A549 (cell line): ENCODE measurements at regions not wholly inside any gene's neighbourhood (a gene's known extent, or its start where the extent isn't known, plus 50 kb on each side); places are given as distances from the start of the nearest gene placed in this dataset.

Experiments
- ATAC-seq, 2 experiments: fragments of 200-7000 bp in 1 of 2; fragments of >200 bp in 1 of 2; cut with Nextera tagmentation in 1 of 2; cut with Tn5 transposase in 1 of 2; 3 replicates each; pipeline versions ENCODE4 v1.8.0 to v1.9.1; 2018 to 2020; ENCODE audit warnings: mild to moderate bottlenecking in 1 of 2, moderate library complexity in 1 of 2
- CTCF ChIA-PET: fragments of 300-600 bp; sonication (Branson Sonifier 250); formaldehyde crosslinking; extraction: SDS; loops from one replicate; lab custom pipeline; 2021; ENCODE audit warnings: antibody characterized with exemption, inconsistent platforms; lab: Yijun Ruan, JAX
- POLR2A ChIA-PET: fragments of 350-600 bp; formaldehyde crosslinking; extraction: SDS; loops from one replicate; lab custom pipeline; 2021; ENCODE audit warnings: antibody characterized with exemption, inconsistent platforms; lab: Yijun Ruan, JAX
- DNase-seq, 2 experiments: peaks; one replicate each; pipeline versions ENCODE4 v3.0.0 to v3.0.0-alpha.2; 2011 to 2016; ENCODE audit warnings: low read depth in 1 of 2, low spot score in 1 of 2
- FAIRE-seq: peaks from 2 replicates; lab custom pipeline; 2011; peaks lifted over from hg19 to GRCh38; lab: Jason Lieb, UNC
- H3K27ac ChIP-seq, 2 experiments: fragments of >200 bp; sonication (Bioruptor Twin); formaldehyde crosslinking; 3 replicates each; pipeline ENCODE4 v1.5.1; 2016 to 2017
- H3K4me1 ChIP-seq: fragments of >200 bp; sonication (Bioruptor Twin); formaldehyde crosslinking; 3 replicates; pipeline ENCODE4 v1.6.1; 2016
- H3K4me2 ChIP-seq: fragments of >200 bp; sonication (Bioruptor Twin); formaldehyde crosslinking; 3 replicates; pipeline ENCODE4 v1.6.1; 2016
- H3K4me3 ChIP-seq: fragments of >200 bp; sonication (Bioruptor Twin); formaldehyde crosslinking; 3 replicates; pipeline ENCODE4 v1.5.1; 2016
- H3K9me3 ChIP-seq: fragments of >200 bp; sonication (Bioruptor Twin); formaldehyde crosslinking; 3 replicates; pipeline ENCODE4 v1.6.1; 2016
- BCL3 ChIP-seq: fragments of >200 bp; sonication (Bioruptor Twin); formaldehyde crosslinking; IDR thresholded peaks from 3 replicates; pipeline ENCODE4 v1.6.1; 2016
- BHLHE40 ChIP-seq: IDR thresholded peaks from 2 replicates; pipeline ENCODE4 v1.6.1; 2012; ENCODE audit warnings: low read depth, low read length, inconsistent platforms
- CHD2 ChIP-seq: fragments of 150-350 bp; IDR thresholded peaks from 2 replicates; pipeline ENCODE4 v1.6.1; 2014; ENCODE audit warnings: low read length; ENCODE audit not compliant: partially characterized antibody
- CHD4 ChIP-seq: fragments of 200-600 bp; sonication (generic); IDR thresholded peaks from 2 replicates; pipeline ENCODE4 v1.6.1; 2016; ENCODE audit warnings: antibody characterized with exemption, mild to moderate bottlenecking, borderline replicate concordance
- E2F6 ChIP-seq: IDR thresholded peaks from 2 replicates; pipeline ENCODE4 v1.6.1; 2012; ENCODE audit warnings: low read depth, borderline replicate concordance
- EHF ChIP-seq: fragments of 250-450 bp; sonication (Bioruptor Pico); IDR thresholded peaks from 2 replicates; pipeline ENCODE4 v1.5.0; 2020; ENCODE audit warnings: mild to moderate bottlenecking
- EHMT2 ChIP-seq: fragments of 200-600 bp; sonication (generic); IDR thresholded peaks from 2 replicates; pipeline ENCODE4 v1.6.1; 2016; ENCODE audit warnings: antibody characterized with exemption, low read depth, mild to moderate bottlenecking, moderate library complexity
- ESRRA ChIP-seq: fragments of 150-350 bp; IDR thresholded peaks from 2 replicates; pipeline ENCODE4 v1.6.1; 2014; ENCODE audit warnings: mild to moderate bottlenecking, low read length, borderline replicate concordance
- FOSL2 ChIP-seq, 2 experiments: fragments of 450-650 bp in 1 of 2; fragments of >200 bp in 1 of 2; sonication (Bioruptor Twin) in 1 of 2; formaldehyde crosslinking; IDR thresholded peaks; 2 replicates each; pipeline versions ENCODE4 v1.5.0 to v1.6.1; 2016 to 2020; ENCODE audit warnings: mild to moderate bottlenecking in 1 of 2, moderate library complexity in 1 of 2
- HES2 ChIP-seq: fragments of >200 bp; sonication (Bioruptor Twin); formaldehyde crosslinking; IDR thresholded peaks from 2 replicates; pipeline ENCODE4 v1.6.1; 2016
- JUN ChIP-seq, 2 experiments: fragments of >200 bp; sonication (Bioruptor Twin); formaldehyde crosslinking; IDR thresholded peaks; 2 replicates in 1 of 2; 3 replicates in 1 of 2; pipeline ENCODE4 v1.6.1; 2016 to 2017
- JUNB ChIP-seq: fragments of >200 bp; sonication (Bioruptor Twin); formaldehyde crosslinking; IDR thresholded peaks from 2 replicates; pipeline ENCODE4 v1.6.1; 2016
- MAZ ChIP-seq: fragments of 150-350 bp; IDR thresholded peaks from 2 replicates; pipeline ENCODE4 v1.6.1; 2014; ENCODE audit warnings: antibody characterized with exemption, low read depth, low read length, borderline replicate concordance
- RARB ChIP-seq: fragments of 250-450 bp; sonication (Bioruptor Pico); IDR thresholded peaks from 2 replicates; pipeline ENCODE4 v1.8.0; 2021; ENCODE audit warnings: mild to moderate bottlenecking, moderate library complexity
- RNF2 ChIP-seq: fragments of 200-600 bp; sonication (generic); IDR thresholded peaks from 2 replicates; pipeline ENCODE4 v1.6.1; 2016; ENCODE audit warnings: low read depth, mild to moderate bottlenecking, antibody characterized with exemption, moderate library complexity, borderline replicate concordance
- USF2 ChIP-seq: fragments of 450-650 bp; IDR thresholded peaks from 2 replicates; pipeline ENCODE4 v1.6.1; 2014; ENCODE audit warnings: antibody characterized with exemption
- ZNF302 ChIP-seq: fragments of 250-450 bp; sonication (Bioruptor Pico); IDR thresholded peaks from 2 replicates; pipeline ENCODE4 v1.9.0; 2021; ENCODE audit warnings: inconsistent platforms, mild to moderate bottlenecking, moderate library complexity
- WGBS: methylation state at CpG from one replicate; pipeline ENCODE4 v1.1.6; 2017; ENCODE audit errors: missing lambda C conversion rate; 5-methylcytosine and 5-hydroxymethylcytosine counted together
- TF ChIP-seq, protein P1 (sequence below): fragments of 150-350 bp; IDR thresholded peaks from 2 replicates; pipeline ENCODE4 v1.6.1; 2014; ENCODE audit warnings: low read depth, mild to moderate bottlenecking, low read length
- TF ChIP-seq, protein P2 (sequence below): fragments of 250-450 bp; sonication (Bioruptor Pico); IDR thresholded peaks from 2 replicates; pipeline ENCODE4 v1.5.0; 2020; ENCODE audit warnings: low read depth, mild to moderate bottlenecking, moderate library complexity

DNA sequence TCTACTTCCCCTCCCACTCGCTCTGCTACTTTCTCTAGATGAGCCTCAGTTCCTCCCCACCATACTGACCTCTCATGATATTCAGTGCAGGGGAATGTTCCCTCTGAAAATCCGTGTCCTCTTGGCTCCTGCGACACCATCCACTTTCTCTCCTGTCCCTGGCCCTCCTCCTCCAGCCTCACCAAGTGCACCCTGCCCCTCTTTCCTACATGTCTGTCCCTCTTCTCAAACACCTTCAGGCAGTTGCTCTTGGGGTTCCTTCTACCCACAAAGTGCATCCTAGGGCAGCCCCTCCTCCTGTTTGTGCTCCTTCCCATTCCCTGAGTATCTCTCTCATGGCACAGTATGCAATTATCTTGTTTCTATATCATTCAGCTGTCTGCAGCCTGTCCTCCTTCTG, 246.4 kb upstream of the RAB6C start:
- H3K4me3 ChIP-seq, result no peak overlapping the region
- no peaks in the 10 kb centered on the region for H3K4me1 ChIP-seq
- H3K9me3 ChIP-seq, result no peaks in the 10 kb centered on the region
- H3K4me2 ChIP-seq, result no peak overlapping the region
- no peak for ATAC-seq
- 8% methylated on average over 3 of the region's 3 CpGs for WGBS
- CTCF ChIA-PET, result interaction anchor here (1.4 kb wide), 1 partner anchor 43 kb away, joined by 3 read pairs; no protein-coding TSS in a partner anchor
- FAIRE-seq, result no peak
- no peak for DNase-seq
- TF ChIP-seq EHF (no peak), CHD4 (no peak), ESRRA (no peak), FOSL2 (IDR thresholded peaks at IDR 0.05) (no peak), FOSL2 (CRISPR knock-in tag; IDR thresholded peaks at IDR 0.05) (no peak), MAZ (no peak)
- TF ChIP-seq, all 56 proteins: peak for 0
- no peak overlapping the region for H3K27ac ChIP-seq
- POLR2A ChIA-PET, result no interaction called here

DNA sequence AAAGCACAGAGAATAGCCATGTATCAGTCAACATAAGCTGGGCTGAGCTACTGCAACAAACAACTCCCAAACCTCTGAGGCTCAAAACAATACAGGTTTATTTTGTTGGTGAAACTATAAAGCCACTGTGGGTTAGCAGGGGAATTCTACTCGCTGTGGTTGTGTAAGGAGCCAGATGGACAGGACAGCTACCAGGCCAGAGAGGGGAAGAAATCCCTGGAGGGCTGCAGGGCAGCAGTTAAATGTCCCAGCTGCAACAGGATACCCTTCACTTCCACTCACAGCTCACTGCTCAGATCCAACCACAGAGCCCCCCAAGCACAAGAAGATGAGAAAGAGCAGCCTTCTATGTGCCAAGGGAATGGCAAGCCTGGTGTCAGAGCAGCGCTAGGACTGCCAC, 245.9 kb upstream of the RAB6C start:
- Histone ChIP-seq H3K27ac (no peak overlapping the region), H3K4me3 (no peak overlapping the region), H3K9me3 (no peaks in the 10 kb centered on the region), H3K4me2 (no peak overlapping the region), H3K4me1 (no peaks in the 10 kb centered on the region)
- WGBS, result 0% methylated on average over 2 of the region's 2 CpGs
- DNase-seq (no peak), FAIRE-seq (no peak), ATAC-seq (no peak)
- TF ChIP-seq, protein P1, sequence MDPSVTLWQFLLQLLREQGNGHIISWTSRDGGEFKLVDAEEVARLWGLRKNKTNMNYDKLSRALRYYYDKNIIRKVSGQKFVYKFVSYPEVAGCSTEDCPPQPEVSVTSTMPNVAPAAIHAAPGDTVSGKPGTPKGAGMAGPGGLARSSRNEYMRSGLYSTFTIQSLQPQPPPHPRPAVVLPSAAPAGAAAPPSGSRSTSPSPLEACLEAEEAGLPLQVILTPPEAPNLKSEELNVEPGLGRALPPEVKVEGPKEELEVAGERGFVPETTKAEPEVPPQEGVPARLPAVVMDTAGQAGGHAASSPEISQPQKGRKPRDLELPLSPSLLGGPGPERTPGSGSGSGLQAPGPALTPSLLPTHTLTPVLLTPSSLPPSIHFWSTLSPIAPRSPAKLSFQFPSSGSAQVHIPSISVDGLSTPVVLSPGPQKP, result no peak
- TF ChIP-seq BHLHE40 (no peak), EHMT2 (no peak)
- TF ChIP-seq, protein P2, sequence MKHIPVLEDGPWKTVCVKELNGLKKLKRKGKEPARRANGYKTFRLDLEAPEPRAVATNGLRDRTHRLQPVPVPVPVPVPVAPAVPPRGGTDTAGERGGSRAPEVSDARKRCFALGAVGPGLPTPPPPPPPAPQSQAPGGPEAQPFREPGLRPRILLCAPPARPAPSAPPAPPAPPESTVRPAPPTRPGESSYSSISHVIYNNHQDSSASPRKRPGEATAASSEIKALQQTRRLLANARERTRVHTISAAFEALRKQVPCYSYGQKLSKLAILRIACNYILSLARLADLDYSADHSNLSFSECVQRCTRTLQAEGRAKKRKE (CRISPR knock-in tag), result no peak
- ChIA-PET CTCF (no interaction called here), POLR2A (no interaction called here)

GRCh38 chr2:129734343-129735034, 245.0 kb upstream of the RAB6C start:
- CTCF ChIA-PET, result no interaction called here
- no peak for FAIRE-seq
- POLR2A ChIA-PET, result no interaction called here
- Histone ChIP-seq H3K4me3 (no peak overlapping the region), H3K9me3 (no peaks in the 10 kb centered on the region), H3K27ac (no peak overlapping the region), H3K4me2 (no peak overlapping the region), H3K4me1 (no peaks in the 10 kb centered on the region)
- DNase-seq, result no peak
- TF ChIP-seq, protein P2 (CRISPR knock-in tag), result no peak
- TF ChIP-seq, protein P1, result no peak
- TF ChIP-seq BHLHE40, result no peak
- TF ChIP-seq E2F6, result no peak
- no peak for TF ChIP-seq CHD2
- TF ChIP-seq RNF2, result no peak
- no peak for TF ChIP-seq BCL3
- no peak for TF ChIP-seq HES2
- no peak for TF ChIP-seq JUN (IDR thresholded peaks at IDR 0.05)
- no peak for TF ChIP-seq FOSL2 (IDR thresholded peaks at IDR 0.05)
- TF ChIP-seq FOSL2 (CRISPR knock-in tag; IDR thresholded peaks at IDR 0.05), result no peak
- no peak for TF ChIP-seq ZNF302
- no peak for TF ChIP-seq RARB (CRISPR knock-in tag)
- TF ChIP-seq USF2, result no peak
- no peak for TF ChIP-seq JUNB
- ATAC-seq, result no peak
- 34% methylated on average over 10 of the region's 10 CpGs for WGBS
